Activated CD4-positive, alpha-beta T cell treated with anti-CD3 and anti-CD28 coated beads, Interleukin-2, amount 10 ng/mL, durations not matched to agents 7 days and 5 days (primary cell): ENCODE measurements at regions not wholly inside any gene's neighbourhood (a gene's known extent, or its start where the extent isn't known, plus 50 kb on each side); places are given as distances from the start of the nearest gene placed in this dataset.

ENCODE experiments used
- CTCF ChIA-PET: fragments of 350-600 bp; sonication (Branson Sonifier 250); formaldehyde crosslinking; loops from one replicate; lab custom pipeline; 2021; ENCODE audit warnings: antibody characterized with exemption; lab: Charles Lee
- POLR2A ChIA-PET: fragments of 350-600 bp; sonication (Branson Sonifier 250); formaldehyde crosslinking; loops from one replicate; lab custom pipeline; 2021; ENCODE audit warnings: antibody characterized with exemption; lab: Charles Lee
- DNase-seq: peaks from one replicate; pipeline ENCODE4 v3.0.0-alpha.2; 2020
- H3K27ac Mint-ChIP-seq: one replicate; pipeline ENCODE4 v1.8.0; 2021; ENCODE audit warnings: mild to moderate bottlenecking, moderate library complexity, mixed read lengths
- H3K27me3 Mint-ChIP-seq: one replicate; pipeline ENCODE4 v1.8.0; 2021; ENCODE audit warnings: mixed read lengths
- H3K36me3 Mint-ChIP-seq: one replicate; pipeline ENCODE4 v1.8.0; 2021; ENCODE audit warnings: low read depth, mixed read lengths
- H3K4me1 Mint-ChIP-seq: one replicate; pipeline ENCODE4 v1.8.0; 2021; ENCODE audit warnings: mixed read lengths
- H3K4me3 Mint-ChIP-seq: one replicate; pipeline ENCODE4 v1.8.0; 2021; ENCODE audit warnings: mild to moderate bottlenecking, moderate library complexity, mixed read lengths
- H3K9me3 Mint-ChIP-seq: one replicate; pipeline ENCODE4 v1.8.0; 2021; ENCODE audit warnings: mixed read lengths

- Mint-ChIP-seq H3K27me3 (peaks cover 3% of the 10 kb centered on the region), H3K36me3 (no peaks in the 10 kb centered on the region), H3K4me3 (no peak overlapping the region), H3K4me1 (no peaks in the 10 kb centered on the region), H3K9me3 (peaks cover 5% of the 10 kb centered on the region), H3K27ac (no peak overlapping the region)
- ChIA-PET CTCF (interaction anchor here (1.2 kb wide), 1 partner anchor 9 kb away, joined by 3 read pairs; no protein-coding TSS in a partner anchor), POLR2A (no interaction called here)
- DNase-seq: no peak
Observed at GRCh38 chr2:176768185-176768584, 444.4 kb upstream of the HNRNPA3 start.

GRCh38 chr2:176769021-176769420 lies 443.6 kb upstream of the HNRNPA3 start:
- no peaks in the 10 kb centered on the region for H3K4me1 Mint-ChIP-seq
- H3K27ac Mint-ChIP-seq: no peak overlapping the region
- no peaks in the 10 kb centered on the region for H3K36me3 Mint-ChIP-seq
- H3K27me3 Mint-ChIP-seq: peaks cover 3% of the 10 kb centered on the region
- H3K9me3 Mint-ChIP-seq: peaks cover 11% of the 10 kb centered on the region
- ChIA-PET POLR2A (no interaction called here), CTCF (interaction anchor here (1.2 kb wide), 1 partner anchor 8 kb away, joined by 3 read pairs; no protein-coding TSS in a partner anchor)
- H3K4me3 Mint-ChIP-seq: no peak overlapping the region
- DNase-seq: no peak

DNA sequence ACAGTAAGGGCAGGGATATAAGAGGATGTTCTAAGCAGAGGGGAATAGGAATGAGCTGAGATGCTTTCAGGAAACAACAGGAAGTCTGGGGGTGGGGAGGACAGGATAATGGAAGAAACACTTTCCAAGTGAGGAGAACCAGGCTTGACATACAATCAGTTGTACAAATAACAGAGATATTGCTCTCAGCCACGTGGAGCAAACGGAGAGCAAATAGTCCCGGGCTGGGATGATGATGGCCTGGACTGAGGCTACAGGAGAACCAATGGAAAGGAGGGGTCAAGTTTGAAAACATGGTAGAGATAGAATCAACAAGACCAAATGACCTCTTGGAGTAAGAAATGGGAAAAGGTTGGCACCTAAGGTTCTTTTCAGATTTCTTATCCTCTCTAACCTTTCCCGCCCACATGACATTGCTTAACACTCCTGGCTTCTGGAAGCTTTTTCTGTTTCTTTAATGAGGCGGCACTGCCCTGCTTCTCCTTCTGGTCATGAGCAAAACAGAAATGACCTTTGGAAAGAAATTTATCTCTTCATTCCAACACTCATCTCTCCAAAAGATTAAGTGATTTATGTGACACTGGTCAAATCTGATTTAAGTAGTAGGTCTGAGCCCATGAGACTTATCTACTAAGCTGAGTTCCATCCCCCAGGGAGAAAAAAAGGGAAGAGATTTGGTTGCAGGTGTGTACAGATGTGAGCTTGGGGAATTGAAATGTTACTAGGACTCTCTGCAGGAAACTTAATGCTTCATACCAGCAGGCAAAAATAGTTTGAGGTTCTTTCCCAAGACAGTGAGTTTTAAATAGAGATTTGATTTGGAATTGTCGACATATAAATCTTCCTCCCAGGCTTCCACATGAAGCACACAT lies 442.9 kb upstream of the HNRNPA3 start:
- POLR2A ChIA-PET: interaction anchor here (0.6 kb wide), 1 partner anchor 1487 kb away, joined by 3 read pairs; no protein-coding TSS in a partner anchor
- DNase-seq: no peak
- Mint-ChIP-seq H3K27ac (no peak overlapping the region), H3K9me3 (peaks cover 14% of the 10 kb centered on the region), H3K27me3 (peaks cover 3% of the 10 kb centered on the region), H3K36me3 (no peaks in the 10 kb centered on the region), H3K4me3 (no peak overlapping the region), H3K4me1 (no peaks in the 10 kb centered on the region)
- CTCF ChIA-PET: interaction anchor here (1.2 kb wide), 1 partner anchor 8 kb away, joined by 3 read pairs; no protein-coding TSS in a partner anchor

DNA sequence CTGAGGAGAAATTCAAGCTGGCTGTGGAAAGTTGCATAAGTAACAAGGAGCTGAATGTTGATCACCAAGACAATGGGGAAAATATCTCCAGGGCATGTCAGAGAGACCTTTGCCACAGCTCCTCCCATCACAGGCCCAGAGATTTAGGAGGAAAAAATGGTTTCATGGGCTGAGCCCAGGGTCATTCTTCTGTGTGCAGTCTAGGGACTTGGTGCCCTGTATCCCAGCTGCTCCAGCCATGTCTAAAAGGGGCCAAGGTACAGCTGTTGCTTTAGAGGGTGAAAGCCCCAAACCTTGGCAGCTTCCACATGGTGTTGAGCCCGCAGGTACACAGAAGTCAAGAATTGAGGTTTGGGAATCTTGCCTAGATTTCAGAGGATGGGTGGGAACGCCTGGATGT lies 439.8 kb upstream of the HNRNPA3 start:
- H3K36me3 Mint-ChIP-seq: no peaks in the 10 kb centered on the region
- peaks cover 3% of the 10 kb centered on the region for H3K27me3 Mint-ChIP-seq
- CTCF ChIA-PET: no interaction called here
- POLR2A ChIA-PET: no interaction called here
- H3K9me3 Mint-ChIP-seq: peaks cover 14% of the 10 kb centered on the region
- no peak overlapping the region for H3K27ac Mint-ChIP-seq
- H3K4me3 Mint-ChIP-seq: no peak overlapping the region
- no peak for DNase-seq
- H3K4me1 Mint-ChIP-seq: no peaks in the 10 kb centered on the region

- Mint-ChIP-seq H3K27ac (no peak overlapping the region), H3K36me3 (no peaks in the 10 kb centered on the region), H3K9me3 (peaks cover 14% of the 10 kb centered on the region), H3K4me3 (no peak overlapping the region), H3K4me1 (no peaks in the 10 kb centered on the region), H3K27me3 (no peaks in the 10 kb centered on the region)
- ChIA-PET POLR2A (no interaction called here), CTCF (interaction anchor here (1.1 kb wide), 1 partner anchor 9 kb away, joined by 5 read pairs; no protein-coding TSS in a partner anchor)
- no peak for DNase-seq
Observed at GRCh38 chr2:176774766-176775451, 437.7 kb upstream of the HNRNPA3 start.

DNA sequence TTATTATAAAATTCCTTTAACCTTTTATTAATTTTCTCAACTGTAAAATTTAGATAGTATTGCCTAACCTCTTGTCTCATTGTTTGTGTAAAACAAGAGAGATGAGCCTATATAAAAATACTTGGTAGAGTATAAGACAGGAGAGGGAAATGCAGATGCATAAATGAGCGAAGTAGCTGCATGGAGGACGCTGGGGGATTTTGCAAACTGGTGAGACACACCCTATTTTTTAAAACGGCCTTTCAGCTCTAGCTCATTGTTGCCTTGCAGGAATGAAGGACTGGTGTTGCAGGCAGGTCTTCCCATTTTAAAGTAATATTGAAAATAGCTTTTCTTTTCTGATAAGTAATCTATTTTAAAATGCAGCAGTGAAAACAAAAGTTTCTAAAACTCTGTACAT lies 435.3 kb upstream of the HNRNPA3 start:
- ChIA-PET CTCF (interaction anchor here (1.0 kb wide), 1 partner anchor 8 kb away, joined by 3 read pairs; no protein-coding TSS in a partner anchor), POLR2A (no interaction called here)
- Mint-ChIP-seq H3K4me3 (no peak overlapping the region), H3K4me1 (peaks cover 9% of the 10 kb centered on the region), H3K27ac (no peak overlapping the region), H3K36me3 (peaks cover 3% of the 10 kb centered on the region), H3K27me3 (no peaks in the 10 kb centered on the region), H3K9me3 (peaks cover 25% of the 10 kb centered on the region)
- no peak for DNase-seq

DNA sequence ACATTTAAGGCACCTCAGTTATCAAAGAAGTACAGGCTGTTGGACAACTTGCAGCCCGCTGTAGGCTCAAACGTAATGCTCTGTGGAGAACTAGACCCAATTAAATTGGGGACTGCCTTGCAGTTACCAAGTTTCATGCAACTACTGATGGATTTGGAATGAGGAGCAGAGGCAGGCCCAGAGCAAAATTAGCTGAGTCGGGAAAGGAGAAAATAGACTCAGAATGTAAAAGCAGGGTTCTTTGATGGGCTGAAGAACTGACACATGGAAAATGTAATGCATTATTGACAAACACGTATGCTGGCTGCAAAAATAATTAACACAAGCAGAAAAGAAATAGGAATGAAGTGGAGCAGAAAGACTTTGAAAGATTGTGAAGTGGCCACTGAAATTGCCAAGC lies 432.7 kb upstream of the HNRNPA3 start:
- peaks cover 17% of the 10 kb centered on the region for H3K9me3 Mint-ChIP-seq
- DNase-seq: no peak
- H3K27ac Mint-ChIP-seq: no peak overlapping the region
- peaks cover 11% of the 10 kb centered on the region for H3K4me1 Mint-ChIP-seq
- no peak overlapping the region for H3K4me3 Mint-ChIP-seq
- POLR2A ChIA-PET: no interaction called here
- H3K36me3 Mint-ChIP-seq: peaks cover 6% of the 10 kb centered on the region
- peaks cover 2% of the 10 kb centered on the region for H3K27me3 Mint-ChIP-seq
- CTCF ChIA-PET: no interaction called here

GRCh38 chr2:176780348-176780747 lies 432.2 kb upstream of the HNRNPA3 start:
- H3K4me3 Mint-ChIP-seq: no peak overlapping the region
- H3K4me1 Mint-ChIP-seq: peaks cover 11% of the 10 kb centered on the region
- CTCF ChIA-PET: no interaction called here
- H3K27ac Mint-ChIP-seq: no peak overlapping the region
- H3K27me3 Mint-ChIP-seq: peaks cover 2% of the 10 kb centered on the region
- H3K9me3 Mint-ChIP-seq: peaks cover 17% of the 10 kb centered on the region
- no peak for DNase-seq
- POLR2A ChIA-PET: no interaction called here
- peaks cover 6% of the 10 kb centered on the region for H3K36me3 Mint-ChIP-seq

DNA sequence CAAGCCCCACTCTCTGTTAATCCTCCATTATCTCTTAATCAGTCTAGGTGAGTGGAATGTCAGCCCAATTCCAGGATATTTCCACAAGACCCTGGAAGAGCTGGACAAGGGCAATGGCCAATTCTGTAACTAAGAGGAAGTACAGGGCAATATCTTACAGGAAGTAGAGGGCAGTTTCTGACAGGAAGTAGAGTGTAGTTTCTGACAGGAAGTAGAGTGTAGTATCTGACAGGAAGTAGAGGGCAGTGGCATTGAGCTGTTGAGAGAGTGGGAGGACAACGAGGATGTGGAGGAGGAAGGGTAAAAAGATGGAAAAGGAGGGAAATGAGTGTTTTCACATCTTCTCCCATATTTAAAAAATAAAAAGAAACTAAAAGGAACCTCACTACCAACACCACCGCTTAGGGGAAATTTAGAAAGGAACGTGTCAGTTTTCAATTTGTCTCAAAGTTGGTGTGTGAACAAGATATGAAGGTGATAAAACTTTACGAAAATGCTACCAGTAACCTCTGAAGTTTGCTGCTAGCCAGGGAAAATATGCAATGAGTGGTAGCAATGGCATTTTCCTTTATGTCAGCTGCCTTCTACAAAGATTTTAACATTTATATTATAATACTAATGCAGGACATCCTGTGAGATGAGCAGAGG lies 430.9 kb upstream of the HNRNPA3 start:
- H3K4me1 Mint-ChIP-seq: peaks cover 11% of the 10 kb centered on the region

DNA sequence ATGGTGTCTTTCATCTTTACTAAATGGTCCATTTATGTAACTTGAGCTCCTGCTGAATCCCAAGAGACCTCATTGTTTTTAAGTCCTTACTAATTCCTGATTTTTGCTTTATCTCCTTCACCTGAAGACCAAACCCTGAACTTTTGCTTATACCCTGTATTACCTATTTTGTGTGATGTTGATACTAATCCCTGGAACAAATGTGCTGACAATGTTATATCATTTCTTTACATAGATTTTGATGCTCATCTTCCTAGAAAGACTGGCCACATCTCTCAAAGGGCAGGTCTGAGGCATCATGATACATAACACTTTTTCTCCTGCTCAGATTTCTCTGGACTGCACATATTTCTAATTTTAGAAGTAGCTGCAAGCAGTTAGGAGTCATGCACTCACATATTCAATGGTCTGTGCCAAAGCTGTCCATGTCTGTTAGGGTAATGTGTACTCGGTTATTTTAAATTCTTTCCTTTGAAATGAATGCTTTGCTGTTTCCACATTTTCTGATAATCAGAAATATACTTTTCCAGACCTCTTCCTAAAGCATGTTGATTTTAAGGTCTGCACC lies 427.9 kb upstream of the HNRNPA3 start:
- H3K36me3 Mint-ChIP-seq: peaks cover 6% of the 10 kb centered on the region
- H3K27me3 Mint-ChIP-seq: peaks cover 2% of the 10 kb centered on the region
- CTCF ChIA-PET: interaction anchor here (1.0 kb wide), 1 partner anchor 10 kb away, joined by 5 read pairs; no protein-coding TSS in a partner anchor
- POLR2A ChIA-PET: no interaction called here
- no peak overlapping the region for H3K27ac Mint-ChIP-seq
- DNase-seq: no peak
- H3K9me3 Mint-ChIP-seq: peaks cover 17% of the 10 kb centered on the region
- H3K4me1 Mint-ChIP-seq: peaks cover 11% of the 10 kb centered on the region
- no peak overlapping the region for H3K4me3 Mint-ChIP-seq

More for the DNA sequence above, 430.9 kb upstream of the HNRNPA3 start:
- H3K9me3 Mint-ChIP-seq: peaks cover 17% of the 10 kb centered on the region
- peak overlapping the region; percentile 14 for H3K27ac Mint-ChIP-seq
- ChIA-PET POLR2A (interaction anchor here (0.6 kb wide), 1 partner anchor 1670 kb away, joined by 3 read pairs; no protein-coding TSS in a partner anchor), CTCF (no interaction called here)
- peaks cover 6% of the 10 kb centered on the region for H3K36me3 Mint-ChIP-seq
- H3K27me3 Mint-ChIP-seq: peaks cover 2% of the 10 kb centered on the region
- no peak for DNase-seq
- H3K4me3 Mint-ChIP-seq: no peak overlapping the region

GRCh38 chr2:176789751-176790150 lies 422.8 kb upstream of the HNRNPA3 start:
- H3K9me3 Mint-ChIP-seq: no peaks in the 10 kb centered on the region
- DNase-seq: no peak
- H3K4me1 Mint-ChIP-seq: no peaks in the 10 kb centered on the region
- no peak overlapping the region for H3K4me3 Mint-ChIP-seq
- ChIA-PET CTCF (no interaction called here), POLR2A (interaction anchor here (0.6 kb wide), 1 partner anchor 1140 kb away, joined by 4 read pairs; no protein-coding TSS in a partner anchor)
- no peaks in the 10 kb centered on the region for H3K36me3 Mint-ChIP-seq
- H3K27me3 Mint-ChIP-seq: peaks cover 12% of the 10 kb centered on the region
- no peak overlapping the region for H3K27ac Mint-ChIP-seq

GRCh38 chr2:176790468-176790867 lies 422.1 kb upstream of the HNRNPA3 start:
- no peak overlapping the region for H3K27ac Mint-ChIP-seq
- no peaks in the 10 kb centered on the region for H3K9me3 Mint-ChIP-seq
- no peak overlapping the region for H3K4me3 Mint-ChIP-seq
- H3K36me3 Mint-ChIP-seq: no peaks in the 10 kb centered on the region
- H3K27me3 Mint-ChIP-seq: peaks cover 14% of the 10 kb centered on the region
- ChIA-PET CTCF (no interaction called here), POLR2A (no interaction called here)
- DNase-seq: no peak
- no peaks in the 10 kb centered on the region for H3K4me1 Mint-ChIP-seq
